HG03060 (cell line): ENCODE measurements at regions not wholly inside any gene's neighbourhood (a gene's known extent, or its start where the extent isn't known, plus 50 kb on each side); places are given as distances from the start of the nearest gene placed in this dataset.
"Not testable (repeated sequence)": the region's sequence is repeated elsewhere in the genome, so short reads cannot be mapped to it uniquely, and the experiment has no call there.

ENCODE experiments used
- ATAC-seq: cut with Tn5 transposase; IDR thresholded peaks from one replicate; pipeline ENCODE4 v1.9.1; 2021; ENCODE audit warnings: low read depth, moderate number of reproducible peaks; ENCODE audit not compliant: unreplicated experiment

DNA sequence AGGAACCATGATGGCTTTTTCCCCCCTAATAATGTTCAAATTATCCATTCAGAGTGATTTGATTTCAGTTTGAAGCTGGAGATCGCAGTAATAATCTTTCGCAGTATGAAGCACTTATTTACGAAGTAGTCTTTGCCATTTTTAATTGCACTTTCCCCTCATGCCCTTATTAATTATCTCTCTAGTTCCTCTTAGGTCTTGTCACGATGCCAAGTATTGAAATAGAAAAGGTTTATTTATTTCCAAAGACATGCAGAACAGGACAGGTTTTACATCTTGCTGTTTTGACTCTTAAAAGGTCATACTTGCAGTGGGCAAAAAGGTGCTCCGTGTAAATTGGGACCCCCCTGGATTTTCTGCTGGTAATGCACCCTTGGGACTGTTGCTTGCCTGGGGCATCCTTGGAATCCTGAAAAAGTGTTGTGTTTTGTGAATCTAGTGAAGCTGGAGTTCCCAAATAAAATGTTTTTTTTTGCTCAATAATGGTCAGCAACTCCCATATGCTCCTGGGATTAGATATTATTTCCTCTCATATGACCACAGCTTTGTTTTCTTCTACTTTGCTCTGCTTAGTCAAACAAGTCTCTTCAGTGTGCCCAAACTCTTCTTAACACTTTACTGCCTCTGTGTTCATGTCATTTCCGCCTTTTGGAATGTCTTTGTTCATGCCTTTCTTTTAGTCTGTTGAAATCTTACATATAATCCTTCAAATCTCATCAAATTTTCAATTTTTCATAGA lies 278.3 kb downstream of the TMEM38B start:
- no peak for ATAC-seq

DNA sequence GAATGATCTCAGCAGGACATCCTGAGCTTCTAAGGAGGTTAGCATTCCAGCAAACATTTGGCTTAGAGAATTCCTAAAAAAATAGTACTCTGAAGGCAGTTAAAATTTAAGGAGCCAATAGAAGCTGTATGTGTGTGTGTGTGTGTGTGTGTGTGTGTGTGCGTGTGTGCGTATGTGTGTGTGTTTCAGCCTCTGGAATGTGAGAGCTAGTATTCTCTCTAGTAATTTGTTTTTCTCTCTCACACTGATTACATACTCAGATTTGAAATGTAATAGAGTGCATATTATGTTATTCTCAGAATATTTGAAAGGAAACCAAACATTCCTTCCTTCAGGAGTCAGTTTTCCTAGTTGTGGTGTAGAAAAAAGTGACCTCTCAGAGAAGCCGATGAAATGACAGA lies 279.6 kb downstream of the TMEM38B start:
- no peak for ATAC-seq

DNA sequence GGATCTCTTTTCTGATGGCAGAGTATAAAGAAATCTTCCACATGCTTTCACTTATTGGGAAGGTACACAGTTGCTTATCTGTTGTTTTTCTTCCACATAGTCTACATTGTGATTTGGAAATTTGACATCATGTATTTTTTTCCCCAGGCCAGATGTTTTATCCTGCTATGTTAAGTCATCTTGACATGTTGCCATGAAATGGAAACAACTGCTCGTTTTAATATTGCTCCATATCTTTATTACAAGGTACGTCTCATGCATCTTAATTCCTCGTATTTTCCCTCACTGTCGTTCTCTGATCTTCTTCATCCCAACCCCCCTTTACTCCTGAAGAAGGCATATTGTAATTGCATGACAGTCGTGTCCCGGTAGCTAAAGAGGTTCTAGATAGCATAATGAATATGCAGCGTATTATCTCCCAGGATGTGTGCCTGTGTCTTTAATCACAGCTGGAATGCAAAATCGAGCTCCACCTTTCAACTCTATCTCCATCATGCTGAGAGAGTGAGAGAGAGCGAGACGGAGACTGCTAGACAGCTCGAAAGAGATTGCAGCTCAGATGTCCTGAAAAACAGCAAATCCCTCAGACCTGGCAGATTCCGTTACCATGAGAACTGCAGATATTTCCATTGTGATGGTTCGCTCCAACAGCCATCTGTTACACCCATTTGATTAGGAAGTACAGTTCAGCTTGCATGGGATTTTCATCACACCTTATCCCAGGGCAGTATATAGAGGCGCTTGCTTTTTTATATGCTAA lies 281.7 kb downstream of the TMEM38B start:
- ATAC-seq = no peak

DNA sequence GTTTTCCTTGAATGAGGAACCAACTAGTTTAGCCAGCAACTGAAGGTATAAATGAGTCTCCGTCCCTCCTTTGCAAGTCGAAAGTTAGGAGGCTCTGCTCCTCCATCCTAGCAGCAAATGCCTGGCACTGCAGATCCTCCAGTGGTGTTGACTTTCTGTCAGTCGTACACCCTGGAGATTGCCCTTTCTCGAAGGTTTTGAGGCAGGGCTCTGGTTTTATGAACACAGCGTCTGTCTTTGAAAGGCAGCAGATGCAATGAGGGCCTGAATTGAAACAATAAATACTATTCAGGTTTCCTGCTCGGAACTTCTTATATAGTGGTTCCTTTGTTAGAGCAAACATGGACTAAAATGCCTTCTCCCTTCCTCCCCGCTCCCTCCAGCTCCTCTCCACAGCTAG lies 284.0 kb downstream of the TMEM38B start:
- ATAC-seq = no peak

DNA sequence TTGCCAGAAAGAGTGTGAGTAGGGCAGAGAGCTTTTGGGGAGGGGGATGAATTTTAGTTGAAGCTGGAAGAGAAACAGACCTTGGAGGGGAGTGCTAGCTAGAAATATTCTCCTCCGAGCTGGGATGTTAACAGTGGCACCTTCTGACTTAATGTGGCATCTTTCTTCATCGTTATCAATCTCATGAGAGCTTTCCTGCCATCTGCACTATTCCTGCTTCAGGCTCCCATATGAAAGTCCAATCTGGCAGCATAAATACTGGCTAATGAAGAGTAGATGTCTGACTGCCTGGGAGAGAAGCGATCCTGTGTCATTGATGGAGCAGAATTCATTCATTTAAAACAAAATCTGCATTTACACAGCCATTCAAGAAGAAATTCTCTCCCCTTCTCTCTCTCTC lies 284.5 kb downstream of the TMEM38B start:
- ATAC-seq = no peak

DNA sequence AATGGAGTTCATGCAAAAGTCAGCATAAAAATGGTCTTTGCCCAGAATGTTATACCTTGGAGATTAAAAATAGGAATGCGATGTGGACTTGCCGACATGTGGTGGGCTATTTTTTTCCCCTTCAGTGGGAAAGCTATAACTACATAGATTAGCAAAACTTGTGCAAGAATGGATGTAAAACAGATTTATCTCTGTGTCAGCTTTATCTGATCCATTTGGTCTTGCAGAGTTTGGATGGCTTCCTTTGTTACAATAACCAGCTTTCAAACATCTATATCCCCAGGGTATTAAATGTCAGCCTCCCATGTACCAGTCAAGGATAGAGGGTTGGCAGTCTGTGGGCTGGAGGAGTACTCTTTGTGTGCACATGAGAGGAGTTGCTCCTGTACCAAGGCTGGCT lies 284.9 kb downstream of the TMEM38B start:
- no peak for ATAC-seq

DNA sequence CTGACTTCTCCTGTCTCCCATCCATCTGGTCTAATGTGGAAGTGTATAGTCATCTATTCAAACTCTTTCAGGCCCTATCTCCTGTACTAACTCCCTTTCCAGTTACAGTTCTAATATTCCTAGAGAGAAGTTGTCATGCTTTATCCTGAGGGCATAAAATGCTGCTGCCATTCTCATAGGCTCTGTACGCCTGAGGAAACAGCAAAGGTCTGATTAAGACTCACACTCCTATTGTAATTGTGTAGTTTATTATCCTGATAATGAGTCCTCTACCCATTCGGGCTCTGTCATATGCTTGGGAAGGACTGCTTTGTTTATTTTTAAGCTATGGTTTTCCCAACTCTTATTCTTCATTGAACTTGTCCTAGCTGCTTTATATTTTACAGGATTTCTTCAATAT lies 290.4 kb downstream of the TMEM38B start:
- ATAC-seq = no peak

DNA sequence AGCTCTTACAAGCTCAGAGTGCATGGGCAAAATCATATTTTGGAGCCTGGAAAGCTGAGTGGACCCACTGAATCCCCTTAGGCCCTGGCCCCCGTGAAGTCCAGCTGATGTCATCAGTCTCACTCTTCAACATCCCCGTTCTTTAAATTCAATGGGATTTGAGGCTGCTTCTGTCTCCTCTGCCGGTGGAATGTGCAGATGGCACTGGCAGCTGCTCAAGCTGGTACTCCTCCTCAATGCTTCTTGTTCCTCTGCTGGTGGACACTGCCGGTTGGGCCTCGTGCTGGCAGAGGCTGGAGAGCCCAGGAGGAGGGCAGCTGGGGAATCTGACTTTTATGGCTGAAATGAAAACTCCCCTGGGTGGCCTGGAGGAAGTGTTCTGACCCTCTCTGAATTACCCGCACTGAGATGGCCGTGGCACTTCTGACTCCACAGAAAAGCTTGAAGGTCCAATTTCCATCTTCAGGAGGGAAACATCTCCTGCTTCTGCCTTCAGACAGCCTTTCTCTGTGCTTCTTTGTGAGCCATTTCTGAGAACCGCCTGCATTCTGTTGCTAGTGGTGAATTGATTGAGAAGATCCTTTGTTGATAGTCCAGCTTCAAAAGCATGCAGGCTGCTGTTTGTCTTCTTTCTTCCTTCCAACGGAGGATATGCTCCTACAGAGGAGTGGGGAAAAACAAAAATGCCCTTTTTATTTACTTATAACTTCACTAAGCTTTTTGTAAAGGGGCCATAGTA lies 298.9 kb downstream of the TMEM38B start:
- ATAC-seq = no peak

DNA sequence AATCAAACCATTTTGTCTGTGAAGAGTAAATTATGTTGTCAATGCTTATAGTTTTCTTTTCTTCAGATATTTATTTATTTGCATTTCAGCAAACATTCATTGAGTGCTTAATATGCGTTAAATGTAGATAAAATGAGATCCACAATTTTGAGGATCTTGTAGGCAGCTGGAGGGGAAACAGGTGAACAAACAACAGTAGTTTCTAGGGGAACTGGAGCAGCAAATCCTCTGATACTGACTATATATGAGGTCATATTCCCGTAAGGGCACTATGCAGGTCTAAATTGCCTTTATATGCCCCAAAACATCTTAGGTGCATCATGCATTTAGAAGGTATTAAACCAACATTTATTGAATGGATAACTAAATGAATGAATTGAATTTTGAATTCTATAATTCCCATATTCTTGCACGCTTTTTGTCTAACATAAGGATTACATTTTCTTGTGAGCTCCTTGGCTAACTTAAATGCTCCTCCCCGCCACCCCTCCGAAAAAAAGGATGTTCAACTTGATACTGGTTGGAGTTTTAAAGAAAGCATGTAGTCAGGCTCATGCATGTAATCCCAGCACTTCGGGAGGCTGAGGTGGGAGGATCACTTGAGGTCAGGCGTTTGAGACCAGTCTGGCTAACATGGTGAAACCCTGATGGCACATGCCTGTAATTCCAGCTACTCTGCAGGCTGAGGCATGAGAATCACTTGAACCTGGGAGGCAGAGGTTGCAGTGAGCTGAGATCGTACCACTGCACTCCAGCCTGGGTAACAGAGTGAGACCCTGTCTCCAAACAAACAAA lies 299.8 kb downstream of the TMEM38B start:
- ATAC-seq = no peak

DNA sequence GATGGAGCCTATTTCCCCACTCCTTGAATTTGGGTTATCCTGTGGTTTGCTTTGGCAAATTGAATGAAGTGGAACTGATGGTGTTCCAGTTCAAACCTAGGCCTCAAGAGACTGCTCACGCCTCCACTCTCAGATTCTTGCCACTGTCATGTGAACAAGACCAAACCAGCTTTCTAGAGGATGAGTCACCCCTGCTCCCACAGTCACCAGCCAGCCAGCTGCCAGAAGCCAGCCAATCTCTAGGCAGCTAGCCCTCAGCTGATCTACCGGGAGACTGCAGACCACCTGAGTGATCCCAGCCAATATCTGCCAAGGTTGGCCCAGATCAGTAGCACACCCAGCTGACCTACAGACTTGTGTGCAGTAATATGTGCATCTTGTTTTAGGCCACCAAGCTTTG lies 300.6 kb downstream of the TMEM38B start:
- peak; percentile 49 for ATAC-seq

DNA sequence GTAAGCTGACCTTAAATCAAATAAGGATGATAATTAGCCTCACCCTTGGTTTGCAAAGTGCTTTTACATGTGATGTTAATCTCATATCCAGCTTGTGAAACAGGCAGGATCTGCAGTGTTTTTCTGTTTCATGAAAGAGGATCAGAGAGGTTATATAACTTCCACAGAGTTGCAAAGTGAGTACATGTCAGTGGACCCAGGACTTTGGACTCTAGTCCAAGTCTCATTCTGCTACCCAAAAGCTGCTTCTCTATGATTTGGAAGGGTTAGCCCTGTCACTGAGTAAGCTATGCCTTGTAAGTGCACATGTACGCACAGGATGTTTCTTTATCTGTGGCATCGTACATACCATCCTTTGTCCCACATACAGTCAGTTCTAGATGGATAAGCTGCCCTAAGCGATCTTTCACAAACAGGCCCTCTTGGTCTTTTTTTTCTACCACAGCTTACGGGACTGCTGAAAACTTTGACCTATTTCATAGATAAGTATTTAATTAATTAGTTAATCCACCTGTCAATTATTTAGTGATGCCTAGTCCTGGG lies 322.9 kb downstream of the TMEM38B start:
- ATAC-seq = no peak

DNA sequence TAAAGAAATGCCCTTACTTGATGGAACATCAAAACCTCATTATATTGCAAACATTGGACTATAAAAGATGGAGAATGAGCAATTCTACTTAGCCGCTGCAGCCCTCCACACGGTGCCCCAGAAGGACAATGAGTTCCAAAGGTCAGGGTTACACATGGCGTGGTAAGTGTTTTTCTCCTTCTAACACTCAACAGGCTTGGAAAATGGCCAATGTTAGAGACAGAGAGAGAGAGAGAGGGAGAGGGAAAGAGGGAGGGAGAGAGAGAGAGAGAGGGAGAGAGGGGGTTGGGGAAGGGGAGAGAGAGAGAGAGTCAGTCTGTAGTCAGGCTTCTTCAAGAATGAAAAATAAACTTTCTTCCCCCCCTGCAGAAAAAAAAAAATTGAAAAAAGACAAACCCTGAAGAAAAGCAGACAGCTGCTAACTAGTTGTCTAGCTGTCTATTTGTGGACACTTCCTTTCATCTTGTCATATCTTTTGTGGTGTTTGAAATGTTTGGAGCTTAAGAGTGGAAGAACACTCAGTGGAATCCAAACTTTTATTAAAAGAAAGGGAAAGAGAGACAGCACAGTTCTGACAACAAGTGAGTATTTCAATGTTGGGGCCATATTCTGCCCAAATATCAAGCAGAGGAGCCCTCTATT lies 324.8 kb downstream of the TMEM38B start:
- no peak for ATAC-seq

DNA sequence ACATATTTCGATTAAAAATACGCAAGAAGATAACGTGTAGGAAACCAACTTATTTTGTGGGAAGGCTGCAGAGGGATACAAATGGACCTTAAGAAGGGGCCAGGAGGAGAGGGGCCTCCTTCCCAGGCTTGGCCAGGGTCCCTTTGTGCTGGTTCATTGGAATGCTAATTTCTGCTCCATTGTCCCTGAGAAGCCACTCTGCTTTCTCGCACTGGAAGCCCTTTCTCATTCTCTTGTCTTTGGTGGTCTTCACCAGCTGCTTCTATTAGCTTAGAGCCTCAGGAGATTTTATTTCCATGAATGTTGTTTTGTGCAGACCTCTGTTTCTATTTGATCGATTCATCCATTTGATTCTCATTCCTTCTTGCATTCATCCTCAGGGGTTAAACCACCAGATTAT lies 325.4 kb downstream of the TMEM38B start:
- no peak for ATAC-seq

DNA sequence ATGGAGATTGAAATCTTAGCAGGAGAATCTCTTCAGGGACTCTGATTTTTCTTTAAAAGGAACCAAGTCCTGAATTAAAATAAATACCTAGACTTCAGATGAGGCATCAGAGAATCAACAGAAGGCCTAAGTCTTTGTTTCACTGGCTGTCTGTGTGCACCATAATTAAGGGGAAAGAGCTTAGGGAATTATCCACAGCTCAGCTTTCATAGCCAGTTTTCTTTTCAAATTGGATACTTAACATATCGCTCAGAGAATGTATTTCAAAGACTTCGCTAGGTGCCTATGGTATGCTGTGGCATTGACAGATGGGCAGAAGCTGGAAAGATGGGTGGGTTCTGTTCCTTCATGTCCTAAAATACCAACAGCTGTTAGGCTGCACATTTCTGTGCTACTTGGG lies 325.8 kb downstream of the TMEM38B start:
- no peak for ATAC-seq

DNA sequence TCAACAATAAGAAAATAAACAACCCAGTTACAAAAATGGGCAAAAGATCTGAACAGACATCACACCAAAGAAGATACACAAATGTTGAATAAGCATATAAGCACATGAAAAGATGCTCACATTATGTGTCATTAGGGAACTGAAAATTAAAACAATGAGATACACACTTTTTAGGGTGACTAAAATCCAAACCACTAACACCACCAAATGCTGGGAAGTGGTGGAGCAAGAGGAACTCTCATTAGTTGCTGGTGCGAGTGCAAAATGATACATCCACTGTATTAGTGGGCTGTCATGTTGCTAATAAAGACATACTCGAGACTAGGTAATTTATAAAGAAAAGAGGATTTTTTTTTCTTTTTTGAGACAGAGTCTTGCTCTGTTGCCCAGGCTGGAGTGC lies 329.1 kb downstream of the TMEM38B start:
- no peak for ATAC-seq

DNA sequence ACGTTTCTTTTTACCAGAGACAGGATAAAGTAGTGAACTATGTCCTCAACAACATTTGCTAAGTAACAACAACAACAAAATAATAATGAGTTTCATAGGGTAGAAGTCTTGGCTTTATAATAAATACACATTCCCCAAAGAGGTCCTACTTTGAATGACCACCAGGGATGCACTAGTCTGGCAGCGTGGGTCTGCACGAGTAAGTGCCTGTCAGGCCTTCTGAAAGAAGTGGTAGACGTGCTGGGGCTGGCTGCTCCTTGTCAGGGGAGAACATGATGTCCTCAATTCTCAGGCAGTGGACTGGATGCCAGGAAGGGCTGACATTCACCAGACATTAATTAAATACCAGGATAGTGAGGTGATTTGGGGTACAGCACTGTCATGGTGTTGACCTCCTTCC lies 331.1 kb downstream of the TMEM38B start:
- ATAC-seq = no peak

DNA sequence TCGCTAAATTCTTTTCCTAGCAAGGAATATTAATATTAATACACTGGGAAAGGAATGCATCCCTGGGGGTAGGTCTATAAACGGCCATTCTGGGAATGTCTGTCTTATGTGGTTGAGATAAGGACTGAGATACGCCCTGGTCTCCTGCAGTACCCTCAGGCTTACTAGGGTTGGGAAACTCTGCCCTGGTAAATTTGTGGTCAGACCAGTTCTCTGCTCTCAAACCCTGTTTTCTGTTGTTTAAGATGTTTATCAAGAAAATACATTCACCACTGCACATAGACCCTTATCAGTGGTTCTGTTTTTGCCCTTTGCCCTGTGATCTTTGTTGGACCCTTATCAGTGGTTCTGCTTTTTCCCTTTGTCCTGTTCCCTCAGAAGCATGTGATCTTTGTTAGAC lies 335.8 kb downstream of the TMEM38B start:
- not testable (repeated sequence) for ATAC-seq

DNA sequence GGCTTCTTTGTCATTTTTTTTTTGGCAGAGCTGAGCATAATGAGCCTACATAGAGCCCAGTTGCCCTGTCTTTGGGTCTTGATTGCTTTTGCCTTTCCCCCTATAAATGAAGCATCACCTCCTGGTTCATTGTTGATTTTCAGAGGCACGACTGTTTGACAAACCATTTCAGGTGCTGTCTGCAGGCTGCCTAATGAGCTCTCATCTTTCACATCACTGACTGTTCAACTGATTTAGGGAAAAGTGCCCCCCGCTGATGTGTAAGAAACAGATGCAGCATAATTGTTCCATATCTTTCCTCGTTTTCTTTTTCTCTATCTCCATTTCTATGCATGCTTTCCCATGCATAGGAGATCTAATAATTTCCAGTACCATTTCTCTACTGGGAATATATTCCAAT lies 338.6 kb downstream of the TMEM38B start:
- ATAC-seq = no peak

DNA sequence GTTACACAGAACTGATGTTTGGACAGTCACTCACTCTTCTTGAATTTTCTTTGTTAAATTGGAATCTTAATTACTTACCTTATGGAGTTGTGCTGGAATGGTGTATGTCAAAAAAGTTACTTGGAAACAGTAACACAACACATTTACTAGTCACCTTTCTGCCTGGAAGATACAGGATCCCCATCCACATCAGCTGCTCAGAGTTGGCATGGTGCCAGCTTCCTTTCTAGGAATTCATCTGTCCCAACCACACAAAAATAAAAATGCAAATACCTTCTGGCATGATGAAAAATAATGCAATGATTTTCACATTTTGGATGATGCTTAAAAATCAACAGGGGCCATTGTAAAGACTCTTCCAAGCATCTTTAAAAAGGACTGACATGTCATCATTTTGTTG lies 341.5 kb downstream of the TMEM38B start:
- no peak for ATAC-seq
